ENCODE measurements at regions not wholly inside any gene's neighbourhood (a gene's known extent, or its start where the extent isn't known, plus 50 kb on each side); places are given as distances from the start of the nearest gene placed in this dataset.

- TF ChIP-seq RXRA (IDR thresholded peaks at IDR 0.05) (peak; percentile 10 to 24), CTCF (IDR thresholded peaks at IDR 0.05; ENCODE audit: low read depth, low read length, missing input control) (no peak), YY1 (IDR thresholded peaks at IDR 0.05) (no peak), EGR1 (IDR thresholded peaks at IDR 0.05; ENCODE audit: low read depth in 2 of 2) (no peak), MAX (IDR thresholded peaks at IDR 0.05) (no peak), FOXA2 (IDR thresholded peaks at IDR 0.05) (no peak)
Measured at GRCh38 chr5:111673891-111674626, 82.9 kb downstream of the NREP start.

Data from liver (tissue), 3 donors.